Mesenteric fat pad (tissue), 1 donor: ENCODE measurements at regions not wholly inside any gene's neighbourhood (a gene's known extent, or its start where the extent isn't known, plus 50 kb on each side); places are given as distances from the start of the nearest gene placed in this dataset.
"Not testable (repeated sequence)": the region's sequence is repeated elsewhere in the genome, so short reads cannot be mapped to it uniquely, and the experiment has no call there.

ENCODE experiments used
- DNase-seq: peaks from one replicate; pipeline ENCODE4 v3.0.0-alpha.2; 2020; ENCODE audit warnings: low spot score
- donor health status: DM: yes; HTN: yes; CAD: no.

DNA sequence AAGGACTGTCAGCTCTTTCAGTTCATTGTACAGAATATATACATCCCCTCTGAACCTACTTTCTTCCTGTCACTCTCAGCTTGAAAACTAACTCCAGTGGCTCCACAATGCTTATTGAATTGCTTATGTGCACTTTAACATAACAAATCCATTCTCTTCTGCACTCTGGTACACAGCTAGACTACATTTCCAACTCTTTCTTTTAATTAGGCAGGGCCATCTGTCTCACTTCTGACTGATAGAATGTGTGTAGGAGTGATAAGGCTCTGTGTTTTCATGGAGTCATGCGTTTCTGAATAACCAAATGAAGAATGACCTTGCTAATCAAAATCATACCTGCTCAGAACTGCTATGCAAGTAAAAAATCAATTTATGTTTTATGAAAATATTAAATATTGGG lies 278.5 kb upstream of the CCDC179 start:
- DNase-seq, result no peak

DNA sequence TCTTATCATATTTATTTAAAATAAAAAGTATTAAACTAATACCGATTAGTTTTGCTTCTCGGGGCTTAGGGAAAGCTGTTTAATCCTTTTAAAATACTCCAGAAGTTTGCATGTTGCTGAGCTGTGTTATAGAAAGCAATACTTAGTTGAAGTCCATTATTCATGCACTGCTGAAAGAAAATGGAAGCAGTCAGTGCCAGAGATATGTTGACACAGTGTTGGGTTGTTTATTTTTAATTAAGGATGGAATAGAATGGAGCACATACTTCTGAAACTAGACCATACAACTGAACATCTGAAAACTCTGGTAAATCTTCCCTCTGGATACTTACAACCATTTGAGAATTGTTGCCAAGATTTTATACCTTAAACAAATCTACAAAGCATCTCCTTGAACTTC lies 282.7 kb upstream of the CCDC179 start:
- no peak for DNase-seq

DNA sequence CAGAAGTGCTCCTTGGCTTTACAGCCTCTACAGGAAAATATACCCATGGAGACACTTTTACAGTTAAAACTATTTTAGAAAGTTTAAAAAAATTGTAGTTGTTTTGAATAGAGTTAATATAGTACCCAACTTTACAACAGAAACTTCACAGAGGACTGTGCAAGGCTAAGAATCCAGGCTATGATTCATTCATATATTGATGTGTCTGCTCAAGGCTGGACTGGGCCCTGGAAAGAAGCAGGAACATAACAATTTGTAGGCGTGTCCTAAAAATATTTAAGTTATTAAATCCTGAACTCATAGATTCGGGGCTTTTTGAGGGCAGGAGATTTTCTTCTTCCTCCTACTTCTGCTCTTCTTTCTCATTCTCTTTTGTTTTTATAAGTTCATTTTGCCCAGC lies 291.5 kb upstream of the CCDC179 start:
- DNase-seq, result no peak

DNA sequence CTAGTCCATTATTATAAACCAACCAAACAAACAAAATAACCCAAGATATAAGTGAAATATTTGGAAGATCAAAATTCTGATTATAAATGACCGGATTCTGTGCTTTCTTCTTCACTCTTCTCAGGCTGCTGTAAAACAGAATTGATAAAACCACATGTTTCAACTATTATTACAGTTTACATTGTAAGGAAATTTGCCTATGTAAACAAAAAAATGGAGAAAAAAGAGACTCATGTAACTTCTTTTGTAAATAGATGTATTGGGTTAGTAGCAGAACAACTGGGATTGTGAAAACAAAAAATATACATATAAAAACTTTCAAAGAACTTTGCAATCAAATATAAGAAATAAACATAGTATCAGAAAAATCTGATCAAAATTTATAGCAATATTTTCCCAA lies 295.2 kb upstream of the CCDC179 start:
- DNase-seq, result no peak

DNA sequence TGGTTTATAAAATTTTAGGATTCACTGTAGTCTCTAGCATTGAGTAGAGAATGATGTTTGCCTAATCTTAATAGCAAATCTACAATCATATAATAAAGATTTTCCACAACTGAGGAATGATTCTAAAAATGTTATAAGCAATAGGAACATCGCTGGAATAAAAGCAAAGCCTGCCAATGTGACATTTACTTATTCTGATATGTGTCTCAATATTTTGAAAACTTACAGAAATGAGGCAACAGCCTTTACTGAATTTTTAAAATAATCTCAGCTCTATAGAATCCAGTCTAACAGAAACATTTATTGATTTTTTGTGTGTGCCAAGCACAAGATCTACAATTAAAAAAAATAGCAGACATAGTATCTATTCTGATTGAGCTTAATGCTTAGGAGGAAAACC lies 303.7 kb upstream of the CCDC179 start:
- no peak for DNase-seq

DNA sequence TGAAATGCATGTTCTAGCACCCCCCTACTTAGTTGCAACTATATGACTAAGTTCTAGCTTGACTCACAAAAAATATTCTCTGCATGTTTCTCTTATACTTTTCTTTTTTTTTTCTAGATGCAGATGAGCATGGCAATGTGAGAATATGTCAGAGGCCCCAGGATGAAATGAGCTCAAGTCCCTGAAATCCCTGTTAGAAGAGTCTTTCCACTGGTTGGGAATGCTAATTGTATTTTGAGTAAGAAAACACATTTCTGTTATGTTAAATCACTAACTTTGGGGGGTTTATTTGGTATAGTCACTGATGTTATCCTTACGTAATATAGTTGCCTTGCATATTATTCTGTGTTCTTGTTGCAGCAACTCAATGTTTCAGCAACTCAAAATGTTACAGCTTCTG lies 306.1 kb upstream of the CCDC179 start:
- DNase-seq, result no peak

DNA sequence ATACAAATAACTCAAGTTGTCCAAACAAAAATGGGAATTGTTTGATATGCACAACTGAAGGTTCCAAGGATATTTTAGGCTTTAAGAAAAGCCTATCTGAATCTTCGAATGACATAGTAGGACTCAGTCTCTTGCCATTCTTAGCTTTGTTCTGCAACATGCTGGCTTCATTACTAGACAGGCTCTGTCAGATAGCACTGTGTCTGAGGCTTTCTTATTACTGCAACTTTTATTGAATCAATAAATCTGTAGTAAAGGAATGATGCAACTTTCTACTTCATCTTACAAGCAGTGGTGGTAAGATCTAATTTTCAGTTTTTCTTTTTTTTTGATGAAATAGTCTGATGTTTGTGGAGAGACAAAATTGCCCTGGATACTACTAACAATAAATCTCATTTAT lies 319.3 kb upstream of the CCDC179 start:
- no peak for DNase-seq

DNA sequence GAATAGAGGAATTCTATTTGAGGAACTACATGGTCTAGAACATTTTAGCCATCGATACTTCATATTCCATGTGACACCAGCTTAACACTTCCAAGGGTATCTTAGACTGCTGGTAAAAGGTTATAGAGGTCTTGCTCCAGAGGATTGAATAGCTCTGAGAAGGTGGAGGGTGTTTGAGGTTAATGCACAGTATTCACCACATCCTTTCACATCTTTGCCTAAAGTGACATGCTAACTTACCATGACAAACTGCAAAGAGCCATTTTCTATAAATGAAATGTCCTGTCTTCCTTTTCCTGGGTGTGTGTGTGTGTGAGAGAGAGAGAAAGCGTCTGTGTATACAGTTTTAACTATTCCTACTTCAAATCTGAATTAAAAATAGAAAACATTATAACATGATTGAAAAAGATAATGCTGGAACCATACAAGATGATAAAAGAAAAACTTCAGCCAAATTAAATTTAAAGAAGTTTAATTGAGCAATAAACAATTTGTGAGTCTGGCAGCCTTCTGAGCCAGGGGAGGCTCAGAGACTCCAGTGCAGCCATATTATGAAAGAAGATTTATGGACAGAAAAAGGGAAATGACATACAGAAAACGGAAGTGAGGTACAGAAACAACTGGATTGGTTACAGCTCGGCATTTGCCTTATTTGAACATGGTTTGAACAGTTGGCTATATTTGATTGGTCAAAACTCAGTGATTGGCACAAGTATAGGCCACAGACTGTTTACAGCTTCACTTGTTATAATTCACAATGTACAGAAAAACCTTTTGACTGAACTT lies 320.9 kb upstream of the CCDC179 start:
- DNase-seq, result no peak

DNA sequence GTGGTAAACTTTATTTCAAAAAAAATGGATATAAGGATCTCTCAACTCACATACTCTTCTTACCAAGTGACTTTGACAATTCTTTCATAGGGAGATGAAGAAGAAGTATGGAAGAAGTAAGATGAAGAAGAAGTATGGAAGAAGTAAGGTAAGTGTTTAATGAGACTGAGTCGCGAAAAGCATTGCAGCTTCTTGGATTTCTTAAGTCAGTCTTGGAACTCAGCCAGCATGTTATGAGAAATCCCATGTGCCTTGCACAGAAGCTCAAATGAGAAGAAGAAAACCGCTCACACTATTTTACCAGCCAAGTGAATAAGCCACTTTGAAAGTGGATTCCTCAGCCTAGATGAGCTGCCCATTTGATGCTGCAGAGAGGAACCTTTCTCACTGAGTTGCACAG lies 332.0 kb upstream of the CCDC179 start:
- DNase-seq, result no peak

DNA sequence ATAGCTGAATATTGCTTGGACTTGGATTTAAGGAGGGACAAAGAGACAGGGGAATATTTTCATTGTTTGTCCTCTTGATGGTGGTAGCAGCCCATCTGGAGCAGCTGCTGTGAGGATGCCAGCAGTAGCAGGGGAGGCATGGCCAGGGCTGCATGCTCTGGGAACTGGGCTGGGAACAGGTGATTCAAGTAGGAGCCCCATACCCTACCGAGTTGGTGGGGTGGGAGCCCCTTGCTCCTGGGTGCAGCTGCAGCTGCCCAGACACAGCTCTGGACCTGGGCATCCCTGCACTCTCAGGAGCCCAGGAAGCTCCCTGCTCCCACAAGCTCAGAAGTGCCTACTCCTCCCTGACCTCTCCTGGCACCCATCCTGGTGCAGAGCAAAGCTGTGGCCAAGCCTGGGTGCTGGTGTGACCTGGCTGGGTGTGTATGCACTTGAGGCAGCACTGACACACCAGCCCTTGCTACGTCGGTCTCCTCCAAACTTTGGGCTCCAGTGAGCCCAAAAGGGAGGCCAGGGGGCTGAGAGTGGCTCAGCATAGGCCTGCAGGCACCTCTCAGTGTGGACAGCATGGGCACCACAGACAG lies 341.8 kb upstream of the CCDC179 start:
- DNase-seq, result no peak

DNA sequence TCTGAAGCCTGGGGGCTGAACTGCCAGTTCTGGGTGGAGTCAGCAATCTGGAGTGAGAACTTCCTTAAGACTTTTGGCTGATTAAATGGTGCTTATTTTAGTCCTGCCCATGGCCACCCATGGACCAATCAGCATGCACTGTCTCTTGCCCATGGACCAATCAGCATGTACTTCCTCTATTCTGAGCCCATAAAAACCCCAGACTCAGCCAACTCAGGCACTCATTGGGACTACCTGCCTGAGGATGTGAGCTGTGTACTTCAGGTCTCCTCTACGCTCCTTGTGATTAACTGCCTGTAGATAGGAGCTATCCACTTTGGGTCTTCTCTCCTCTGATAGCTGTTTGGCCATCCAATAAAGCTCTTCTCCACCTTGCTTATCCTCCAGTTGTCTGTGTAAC lies 342.3 kb upstream of the CCDC179 start:
- no peak for DNase-seq

DNA sequence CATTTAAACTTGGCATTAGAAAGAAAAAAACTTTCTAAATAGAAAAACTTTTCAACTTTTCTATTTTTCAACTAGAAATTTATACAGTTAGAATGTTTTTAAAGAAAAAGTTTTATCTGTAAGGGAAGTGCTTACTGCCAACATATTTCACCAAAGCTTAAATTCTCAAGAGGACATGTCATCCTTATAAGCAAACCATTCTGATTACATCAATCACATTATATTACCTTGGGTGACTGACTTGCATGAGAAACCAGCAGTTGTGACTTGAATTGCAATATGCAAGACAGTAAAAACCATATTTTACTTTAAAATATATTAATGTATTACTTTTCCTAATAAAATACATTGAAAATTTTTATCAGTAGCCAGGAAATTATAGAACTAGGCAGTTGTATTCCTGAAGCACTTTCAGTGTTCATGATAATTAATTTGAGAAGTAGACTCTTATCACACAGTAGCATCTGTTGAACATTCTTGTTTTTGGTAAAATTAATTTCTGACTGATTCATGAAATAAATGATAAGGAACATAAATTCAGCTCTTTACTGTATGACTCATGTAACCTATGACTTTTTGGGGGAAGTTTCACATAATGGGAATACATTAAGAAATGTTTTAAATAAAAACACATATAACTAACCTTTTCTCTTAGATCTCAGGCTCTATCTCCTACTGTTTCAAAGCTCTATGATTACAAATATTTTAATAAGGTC lies 345.0 kb upstream of the CCDC179 start:
- DNase-seq, result no peak

DNA sequence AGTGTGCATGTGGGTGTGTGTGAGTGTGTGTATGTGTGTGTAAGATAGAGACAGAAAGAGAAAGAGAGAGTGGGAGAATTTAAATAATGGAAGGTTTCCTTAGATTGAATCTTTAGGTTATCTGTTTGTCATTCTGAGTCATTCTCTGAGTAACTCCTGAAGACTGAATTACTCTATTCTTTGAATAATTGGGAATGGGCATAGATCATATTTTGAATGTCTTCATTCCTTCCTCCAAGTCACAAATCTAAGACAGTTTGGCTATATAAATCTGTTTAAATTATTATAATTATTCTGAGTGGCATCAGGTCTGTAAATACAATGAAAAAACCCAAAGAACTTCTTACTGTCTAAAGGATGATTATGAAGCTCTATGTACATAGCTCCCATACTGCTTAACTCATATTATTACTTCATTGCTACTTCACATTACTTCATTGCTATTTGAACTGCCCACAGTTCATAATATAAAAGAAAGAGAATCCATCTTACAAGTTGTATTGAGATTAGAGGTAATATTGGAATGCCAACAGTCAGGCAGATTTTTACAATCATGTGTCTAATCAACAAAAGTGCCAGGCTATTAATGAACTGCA lies 346.6 kb upstream of the CCDC179 start:
- no peak for DNase-seq

DNA sequence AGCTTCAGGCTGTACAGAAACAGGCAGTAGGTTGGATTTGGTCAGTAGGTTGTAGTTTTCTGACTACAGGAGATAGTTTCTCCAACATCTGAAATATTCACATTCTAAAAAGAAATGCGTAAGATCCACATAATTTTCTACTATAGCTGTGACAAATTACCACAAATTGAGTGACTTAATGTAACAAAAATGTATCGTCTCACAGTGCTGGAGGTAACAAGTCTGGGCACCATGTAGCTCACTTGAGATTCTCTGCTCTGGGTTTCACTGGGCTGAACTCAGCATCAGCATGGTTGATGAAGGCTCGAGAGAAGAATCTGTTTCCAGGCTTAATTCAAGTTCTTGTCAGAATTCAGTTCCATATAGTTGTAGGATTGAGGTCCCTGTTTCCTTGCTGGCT lies 350.9 kb upstream of the CCDC179 start:
- no peak for DNase-seq

DNA sequence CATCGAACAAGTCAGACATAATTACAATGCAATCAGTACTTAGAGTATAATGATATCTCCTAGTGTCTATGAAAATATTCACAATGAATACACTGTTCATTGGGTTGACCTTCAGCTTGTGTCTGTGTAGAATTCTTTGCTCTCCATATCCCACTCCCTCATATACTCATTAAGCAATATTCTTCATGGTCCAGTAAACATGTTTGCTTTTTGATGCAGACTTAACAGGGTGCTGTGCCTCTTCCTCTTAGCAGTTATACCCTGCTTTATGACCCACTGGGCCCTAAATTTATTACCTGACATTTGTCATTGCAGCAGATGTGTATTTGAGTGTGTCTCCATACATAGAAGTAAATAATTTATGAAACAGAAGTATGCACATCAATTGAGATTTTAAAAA lies 352.5 kb upstream of the CCDC179 start:
- DNase-seq, result no peak

DNA sequence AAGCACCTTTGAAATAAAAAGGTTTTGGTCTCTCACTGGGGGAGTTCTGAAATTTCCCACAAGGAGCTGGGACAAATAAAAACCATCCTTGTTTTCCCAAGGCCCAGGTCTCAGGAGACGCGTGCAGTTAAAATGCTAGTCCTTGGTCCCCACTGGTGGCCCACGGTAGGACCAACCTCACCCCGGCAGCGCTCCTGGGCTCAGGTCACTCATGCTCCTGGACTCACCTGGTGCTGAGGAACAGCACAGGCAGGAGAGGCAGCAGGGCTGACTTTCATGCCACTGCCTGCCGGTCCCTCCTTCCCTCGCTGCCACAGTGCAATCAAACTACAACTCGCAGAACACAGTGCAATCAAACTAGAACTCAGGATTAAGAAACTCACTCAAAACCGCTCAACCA lies 356.8 kb upstream of the CCDC179 start:
- DNase-seq, result no peak

DNA sequence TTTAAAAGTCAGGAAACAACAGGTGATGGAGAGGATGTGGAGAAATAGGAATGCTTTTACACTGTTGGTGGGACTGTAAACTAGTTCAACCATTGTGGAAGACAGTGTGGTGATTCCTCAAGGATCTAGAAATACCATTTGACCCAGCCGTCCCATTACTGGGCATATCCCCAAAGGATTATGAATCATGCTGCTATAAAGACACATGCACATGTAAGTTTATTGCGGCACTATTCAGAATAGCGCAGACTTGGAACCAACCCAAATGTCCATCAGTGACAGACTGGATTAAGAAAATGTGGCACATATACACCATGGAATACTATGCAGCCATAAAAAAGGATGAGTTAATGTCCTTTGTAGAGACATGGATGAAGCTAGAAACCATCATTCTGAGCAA lies 359.8 kb upstream of the CCDC179 start:
- not testable (repeated sequence) for DNase-seq

DNA sequence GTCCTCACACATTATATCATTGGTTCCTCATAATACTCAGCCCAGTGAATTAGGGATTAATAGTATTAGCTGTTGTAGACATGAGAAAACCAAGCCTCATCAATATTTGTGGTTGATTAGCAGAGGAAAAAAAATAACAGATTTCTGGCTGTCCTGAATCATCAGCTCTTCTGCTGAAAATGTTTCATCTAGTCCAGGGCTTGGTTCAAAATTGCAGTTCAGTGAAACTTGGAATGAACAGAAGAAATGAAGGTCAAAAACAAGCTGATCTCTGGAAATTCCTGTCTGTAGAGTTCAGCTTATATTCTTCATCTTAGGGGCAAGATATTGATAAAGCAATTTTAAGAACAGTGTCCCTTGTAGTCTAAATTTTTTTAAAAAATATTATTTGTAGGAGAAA lies 361.1 kb upstream of the CCDC179 start:
- DNase-seq, result no peak

DNA sequence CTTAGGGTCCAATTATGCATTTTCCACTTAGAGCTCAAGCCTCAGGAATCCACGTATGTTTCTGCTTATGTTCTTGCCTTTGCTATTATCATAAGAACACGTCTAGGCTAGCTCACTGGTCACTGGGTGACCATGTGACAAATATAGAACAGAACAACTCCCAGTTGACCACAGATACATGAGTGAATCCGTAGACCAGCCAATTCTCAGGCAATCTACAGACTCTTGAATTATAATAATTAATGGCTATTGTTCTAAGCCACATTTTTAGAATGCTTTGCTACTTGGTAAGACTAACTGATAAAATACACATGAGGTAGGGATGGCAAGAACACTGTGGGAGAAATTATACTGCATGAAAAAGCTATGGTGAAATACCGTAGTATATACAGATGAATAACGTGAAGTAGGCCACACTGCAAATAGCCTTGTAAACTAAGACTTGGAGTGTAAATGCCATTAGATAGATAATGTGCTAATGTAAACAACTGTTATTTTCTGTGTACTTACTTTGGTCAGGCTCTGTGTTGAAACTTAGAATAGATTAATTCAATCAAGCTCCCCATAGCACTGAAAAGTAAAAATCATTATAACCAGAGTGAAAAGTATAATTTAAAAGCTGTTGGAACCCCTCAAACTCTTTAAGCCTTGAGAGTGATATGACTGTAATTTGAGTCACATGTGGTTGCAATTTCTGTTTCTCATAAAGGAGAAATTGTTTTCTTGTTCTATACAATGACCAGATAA lies 366.2 kb upstream of the CCDC179 start:
- no peak for DNase-seq

DNA sequence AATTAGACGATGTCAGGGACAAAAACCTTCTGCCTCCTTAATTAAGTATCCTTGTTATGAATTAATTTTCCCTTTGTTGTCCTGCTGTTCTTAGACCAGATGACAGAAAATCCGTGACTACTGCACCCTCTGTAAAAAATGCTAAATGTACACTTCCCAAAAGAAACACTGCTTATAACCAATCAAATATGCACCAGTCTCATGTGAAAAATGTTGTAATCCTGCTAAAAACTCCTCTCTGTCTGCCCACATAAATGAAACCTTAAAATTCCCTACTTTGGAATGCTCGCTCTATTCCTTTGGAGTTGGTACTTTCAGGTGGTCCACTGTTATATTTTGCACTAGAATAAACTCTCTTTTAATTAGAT lies 366.8 kb upstream of the CCDC179 start:
- DNase-seq, result no peak

DNA sequence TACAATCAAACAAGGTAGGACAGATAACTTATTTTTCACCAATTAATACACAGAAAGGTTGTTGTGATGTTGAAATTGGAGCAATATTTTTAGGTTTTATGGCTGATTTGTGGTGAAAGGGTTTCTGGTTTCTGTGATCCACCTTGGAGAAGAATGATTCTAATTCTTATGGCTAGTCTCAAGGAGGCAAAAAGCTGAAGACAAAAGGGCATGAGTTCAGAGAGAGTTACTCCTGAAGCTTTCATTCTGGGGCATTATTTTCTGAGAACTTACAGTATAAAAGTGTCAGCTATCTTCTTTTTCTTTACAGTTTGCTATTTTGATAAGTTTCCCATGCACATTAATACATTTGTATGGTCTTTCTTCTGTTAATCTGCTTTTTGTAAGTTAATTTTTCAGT lies 372.4 kb upstream of the CCDC179 start:
- no peak for DNase-seq

DNA sequence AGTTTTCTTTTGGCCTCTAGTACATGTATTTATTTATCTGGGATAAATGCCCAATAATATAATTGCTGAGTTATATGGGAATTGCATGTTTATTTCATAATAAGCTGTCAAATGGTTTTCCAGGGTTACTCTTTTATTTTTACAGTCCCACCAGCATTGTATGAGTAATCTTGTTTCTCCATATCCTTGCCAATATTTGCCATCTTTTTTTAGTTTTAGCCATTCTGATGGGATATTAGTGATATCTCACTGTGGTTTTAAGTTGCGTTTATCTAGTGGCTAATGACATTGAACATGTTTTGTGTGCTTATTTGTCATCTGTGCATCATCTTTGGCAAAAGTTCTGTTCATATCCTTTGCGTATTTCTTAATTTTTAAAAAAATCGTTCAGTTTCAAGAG lies 372.8 kb upstream of the CCDC179 start:
- no peak for DNase-seq
